CD4-positive, alpha-beta T cell treated with Interferon gamma for 1 hour (primary cell): ENCODE measurements at regions not wholly inside any gene's neighbourhood (a gene's known extent, or its start where the extent isn't known, plus 50 kb on each side); places are given as distances from the start of the nearest gene placed in this dataset.

Source experiments
- DNase-seq: peaks from one replicate; pipeline ENCODE4 v3.0.0-alpha.2; 2020

DNA sequence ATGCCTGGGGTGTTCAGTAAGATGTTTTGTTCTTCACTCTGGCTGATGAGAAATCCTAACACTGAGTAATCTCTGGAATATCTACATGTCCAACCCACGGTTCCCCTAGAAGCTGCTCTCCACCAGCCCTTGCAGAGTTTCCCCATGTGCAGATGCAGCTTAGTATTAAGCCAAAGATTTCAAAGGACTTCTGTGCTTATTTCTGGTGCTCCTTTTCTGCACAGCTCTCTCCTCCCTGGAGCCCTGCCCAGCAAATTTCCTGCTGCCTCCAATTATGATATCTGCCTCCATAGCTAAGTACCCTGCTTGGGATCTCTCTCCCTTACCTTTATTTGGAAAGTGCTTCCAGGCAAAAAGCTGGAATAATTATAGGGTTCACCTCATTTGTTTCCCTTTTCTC, 949.3 kb downstream of the BCL11A start:
- no peak for DNase-seq

- no peak for DNase-seq
Measured at GRCh38 chr2:59594671-59595222, 958.7 kb downstream of the BCL11A start.

- DNase-seq, result no peak
Measured at GRCh38 chr2:59590798-59591197, 962.7 kb downstream of the BCL11A start.

DNA sequence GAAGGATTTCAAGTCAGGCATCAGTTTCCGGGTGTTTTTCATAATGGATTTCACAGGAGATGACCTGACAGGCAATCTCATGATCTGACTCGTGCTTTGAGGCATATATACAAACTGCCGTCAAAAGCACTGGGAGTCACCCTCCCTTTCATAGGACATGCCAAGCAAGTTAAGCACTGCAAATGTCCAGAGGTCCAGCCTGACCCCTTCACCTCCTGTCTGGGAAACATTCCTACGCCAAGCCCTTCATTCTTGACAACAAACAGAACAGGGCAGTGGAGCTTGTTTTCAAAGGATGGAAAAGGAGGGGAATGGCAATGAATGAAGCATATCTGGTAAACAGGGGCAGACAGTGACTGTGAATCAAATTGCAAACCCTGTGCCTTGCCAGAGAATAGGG, 963.6 kb downstream of the BCL11A start:
- no peak for DNase-seq

- no peak for DNase-seq
Measured at GRCh38 chr2:59588286-59588685, 965.2 kb downstream of the BCL11A start.

- no peak for DNase-seq
Measured at GRCh38 chr2:59586176-59586575, 967.3 kb downstream of the BCL11A start.

- DNase-seq, result no peak
Measured at GRCh38 chr2:59585655-59586054, 967.8 kb downstream of the BCL11A start.

- no peak for DNase-seq
Measured at GRCh38 chr2:59584958-59585357, 968.5 kb downstream of the BCL11A start.

DNA sequence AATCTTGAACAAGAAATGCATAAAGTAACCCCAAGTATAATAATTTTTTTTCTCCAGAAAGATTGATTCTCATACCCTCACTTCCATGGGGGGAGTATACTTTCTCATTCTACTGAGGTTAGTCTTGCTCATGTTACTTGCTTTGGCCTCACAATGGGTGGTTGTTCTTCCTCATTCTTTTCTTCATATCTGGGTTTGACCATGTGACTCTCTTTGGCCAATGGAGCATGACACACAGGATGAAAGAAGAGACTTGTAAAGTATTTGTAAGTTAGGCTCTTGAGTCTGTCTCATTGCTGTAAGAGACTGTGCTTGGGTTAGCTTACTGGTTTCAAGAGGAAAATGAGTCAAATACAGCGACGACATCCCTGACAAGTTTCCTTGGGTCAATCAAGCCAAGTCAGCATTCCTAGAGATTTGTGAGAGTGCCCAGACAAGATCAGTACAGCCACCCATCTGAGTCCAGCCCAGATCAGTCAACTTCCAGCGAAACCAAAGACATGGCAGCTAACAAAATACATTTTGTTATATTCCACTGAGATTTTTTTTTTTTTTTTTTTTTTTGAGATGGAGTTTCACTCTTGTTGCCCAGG, 970.2 kb downstream of the BCL11A start:
- no peak for DNase-seq

DNA sequence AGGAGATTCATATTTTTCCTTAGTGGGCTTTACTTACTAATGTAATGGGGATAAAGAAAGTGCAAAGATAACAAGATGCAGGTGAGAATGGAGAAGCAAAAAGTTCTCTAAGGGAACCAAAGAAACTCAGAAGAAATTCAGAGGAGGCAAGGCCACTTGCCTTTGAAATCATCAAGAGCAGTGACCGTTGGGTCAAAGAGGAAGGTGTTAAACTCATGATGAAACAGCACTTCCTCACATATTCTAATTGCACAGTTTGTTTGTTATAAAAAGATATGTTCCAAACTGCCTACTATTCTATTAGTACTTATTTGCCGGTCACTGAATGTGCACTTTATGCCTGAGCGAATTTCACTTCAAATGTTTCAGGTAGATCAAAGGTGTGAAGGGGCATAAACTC, 975.1 kb downstream of the BCL11A start:
- DNase-seq, result no peak

- DNase-seq, result no peak
Measured at GRCh38 chr2:59575191-59575590, 978.3 kb downstream of the BCL11A start.

DNA sequence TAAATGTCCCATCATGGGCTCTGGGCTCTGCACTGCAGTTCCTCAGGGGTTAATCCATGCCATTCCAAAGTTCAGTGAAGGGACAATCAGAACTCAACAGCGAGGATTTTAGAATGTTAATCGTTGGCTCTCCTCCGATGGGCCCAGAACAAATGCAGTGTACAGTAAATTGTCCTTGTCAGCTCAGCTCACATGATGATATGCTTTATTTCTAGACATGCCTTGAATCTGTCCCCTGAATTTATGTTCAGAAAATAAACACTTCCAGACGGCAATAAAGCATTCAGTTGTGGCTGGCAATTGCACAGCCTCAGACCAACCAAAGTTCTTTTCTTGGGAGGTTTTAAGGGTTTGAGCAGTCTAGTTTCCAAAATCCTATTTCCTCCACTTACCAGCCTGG, 981.2 kb downstream of the BCL11A start:
- no peak for DNase-seq

- no peak for DNase-seq
Measured at GRCh38 chr2:59570818-59571217, 982.6 kb downstream of the BCL11A start.

DNA sequence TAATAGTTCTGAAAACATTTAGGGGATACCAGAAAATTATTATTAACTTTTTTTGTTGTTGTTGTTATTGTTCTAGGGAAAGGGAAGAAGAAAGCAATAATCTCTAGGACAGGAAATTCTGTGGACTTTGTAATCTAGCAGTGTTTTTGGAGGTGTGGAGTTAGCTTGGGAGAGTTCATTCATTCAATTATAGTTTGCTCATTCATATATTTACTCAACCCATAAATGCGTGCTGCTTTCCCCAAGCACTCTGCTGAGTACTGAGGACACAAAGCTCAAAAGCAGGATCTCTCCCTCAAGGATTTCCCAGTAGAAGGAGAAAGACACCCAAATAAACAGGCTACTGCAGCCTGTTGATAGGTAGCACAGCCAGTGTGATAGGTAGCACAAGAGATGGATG, 984.3 kb downstream of the BCL11A start:
- DNase-seq, result no peak

DNA sequence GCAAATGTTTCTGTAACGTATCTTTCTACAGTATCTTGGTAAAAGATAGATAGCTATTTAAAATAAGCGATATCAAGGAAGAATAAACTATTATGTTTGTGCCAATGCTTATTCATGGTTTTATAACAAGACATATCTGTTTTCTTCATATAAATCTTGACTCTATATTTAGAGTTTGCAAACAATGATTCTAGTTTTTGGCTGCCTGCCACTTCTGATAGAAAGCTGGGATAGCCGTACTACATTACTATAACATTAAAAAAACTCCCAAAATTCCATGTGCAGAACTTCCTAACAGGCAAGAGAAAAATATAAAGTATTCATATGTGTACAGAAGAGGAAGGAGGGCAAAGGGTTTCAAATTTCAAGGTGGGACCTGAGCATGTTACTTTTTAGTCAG, 985.0 kb downstream of the BCL11A start:
- no peak for DNase-seq

DNA sequence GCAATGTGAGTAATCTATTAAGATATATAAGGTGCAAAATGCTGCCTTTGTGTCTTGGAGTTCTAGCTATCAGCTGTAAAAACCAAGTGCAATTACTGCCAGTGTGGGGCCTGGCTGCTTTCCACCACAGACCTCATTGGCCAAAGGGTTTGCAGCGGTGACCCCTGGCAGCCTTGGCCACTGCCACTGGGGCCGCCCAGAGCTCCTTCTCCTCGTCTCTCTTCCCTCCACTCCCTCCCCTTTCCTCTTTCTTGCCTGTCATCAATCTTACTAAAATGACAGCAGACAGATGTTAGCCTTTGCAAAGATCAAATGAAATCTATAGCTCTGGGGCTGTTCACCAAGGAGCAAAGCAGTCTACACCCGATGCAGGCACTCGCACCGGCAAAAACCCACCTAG, 986.3 kb downstream of the BCL11A start:
- DNase-seq, result no peak

DNA sequence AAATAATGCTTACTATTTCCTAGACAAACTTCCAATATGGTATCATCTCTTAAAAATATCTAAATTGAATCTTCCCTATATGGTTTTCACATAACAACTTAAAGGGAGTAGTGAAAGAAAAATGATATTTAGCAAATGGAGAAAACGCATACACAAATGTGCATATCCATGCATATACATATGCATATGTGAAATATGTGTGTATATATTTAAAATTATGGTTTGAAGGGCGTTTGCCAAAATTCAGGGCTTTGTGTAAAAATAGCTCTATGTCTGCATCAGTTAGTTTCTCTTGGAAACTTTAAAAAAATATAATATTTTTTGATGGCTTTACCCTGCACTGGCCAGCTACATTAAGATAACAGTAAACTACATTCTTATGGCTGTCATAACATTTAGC, 986.7 kb downstream of the BCL11A start:
- no peak for DNase-seq

GRCh38 chr2:59561281-59561680, 992.2 kb downstream of the BCL11A start:
- no peak for DNase-seq

- no peak for DNase-seq
Measured at GRCh38 chr2:59560769-59561168, 992.7 kb downstream of the BCL11A start.

GRCh38 chr2:59540864-59541263, 1012.6 kb downstream of the BCL11A start:
- no peak for DNase-seq

- DNase-seq, result no peak
Measured at GRCh38 chr2:59538398-59538911, 1015.0 kb downstream of the BCL11A start.

DNA sequence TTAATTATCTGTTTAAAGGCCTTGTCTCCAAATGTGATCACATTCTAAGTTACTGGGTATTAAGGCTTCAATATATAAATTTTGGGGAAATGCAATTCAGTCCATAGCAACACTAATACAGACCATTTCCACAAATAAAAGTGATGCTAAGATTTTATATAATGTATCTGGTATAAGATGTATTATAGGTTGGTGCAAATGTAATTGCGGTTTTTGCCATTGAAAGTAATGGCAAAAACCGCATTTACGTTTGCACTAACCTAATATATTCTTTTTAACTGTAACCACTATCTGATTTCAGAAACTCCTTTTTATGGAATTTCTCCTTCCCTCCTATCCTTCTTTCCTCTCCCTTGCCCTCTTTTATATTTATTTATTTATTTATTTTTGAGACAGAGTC, 1020.6 kb downstream of the BCL11A start:
- DNase-seq, result no peak

DNA sequence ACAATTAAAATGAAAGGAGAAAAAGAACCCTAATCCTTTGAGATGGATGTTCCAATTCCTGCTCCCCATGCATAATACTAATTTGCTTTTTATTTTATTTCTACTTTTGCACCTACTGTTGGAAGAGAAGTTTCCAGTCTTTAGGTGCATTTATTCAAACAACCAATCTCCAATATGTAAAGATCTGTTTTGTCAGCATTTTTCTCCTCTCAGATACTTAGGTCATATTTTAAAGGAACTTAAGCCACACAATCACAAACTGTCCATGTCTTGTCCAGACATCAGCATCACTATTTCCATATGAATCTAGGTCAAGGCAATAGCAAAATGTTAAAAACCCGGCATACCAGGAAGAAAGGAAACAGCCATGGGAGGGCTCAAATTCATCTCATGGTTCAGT, 1023.2 kb downstream of the BCL11A start:
- no peak for DNase-seq

- no peak for DNase-seq
Measured at GRCh38 chr2:59529726-59530125, 1023.7 kb downstream of the BCL11A start.

- no peak for DNase-seq
Measured at GRCh38 chr2:59528525-59528924, 1024.9 kb downstream of the BCL11A start.
